ENCODE measurements at regions not wholly inside any gene's neighbourhood (a gene's known extent, or its start where the extent isn't known, plus 50 kb on each side); places are given as distances from the start of the nearest gene placed in this dataset.

DNA sequence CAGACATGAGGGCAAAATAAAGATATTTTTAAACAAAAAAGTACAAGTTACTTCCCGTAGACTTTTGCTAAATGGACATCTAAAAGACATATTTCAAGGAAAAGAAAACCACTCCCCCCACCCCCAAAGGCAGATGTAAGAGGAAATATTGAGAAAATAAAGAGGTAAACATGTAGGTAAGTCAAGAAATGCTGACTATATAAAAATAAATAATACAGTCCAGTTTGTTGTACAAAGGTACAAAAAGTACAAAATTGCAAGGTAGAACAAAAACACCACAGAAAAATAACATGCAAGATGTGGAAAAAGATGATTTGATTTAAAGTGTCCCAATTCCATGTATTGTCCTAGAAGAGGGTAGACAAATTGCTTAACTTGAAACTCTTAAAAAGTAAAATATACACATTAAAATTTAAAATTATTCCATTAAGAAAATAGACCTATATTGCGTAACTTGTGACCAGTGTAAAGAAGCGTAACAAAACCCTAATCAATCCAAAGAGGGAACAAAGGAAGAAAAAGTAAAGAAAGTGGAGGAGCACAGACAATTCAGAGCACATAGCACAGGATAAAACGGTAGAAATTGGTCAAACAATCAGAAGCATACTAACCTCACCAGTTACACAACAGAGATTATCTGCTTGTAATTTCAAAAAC lies 58.4 kb upstream of the FAM216B start:
- TF ChIP-seq CTCF (IDR thresholded peaks at IDR 0.05; ENCODE audit: low read depth, low read length) (no peak), EZH2phosphoT487 (IDR thresholded peaks at IDR 0.05; ENCODE audit: low read depth) (no peak)
